Panc1 (cell line): ENCODE measurements at regions not wholly inside any gene's neighbourhood (a gene's known extent, or its start where the extent isn't known, plus 50 kb on each side); places are given as distances from the start of the nearest gene placed in this dataset.

Experiments used
- ATAC-seq: fragments of 200-7000 bp; cut with Tn5 transposase; 2 replicates; pipeline ENCODE4 v1.9.1; 2020; ENCODE audit warnings: mild to moderate bottlenecking, moderate library complexity
- BruUV-seq: library from RNA; stranded (reverse); fragments of 400-500 nt; replicated peaks from 2 replicates; lab custom pipeline; 2021; lab: Mats Ljungman, UMichigan
- CTCF ChIA-PET: fragments of 300-600 bp; sonication (Branson Sonifier 250); formaldehyde crosslinking; loops from one replicate; lab custom pipeline; 2022; ENCODE audit warnings: antibody characterized with exemption; lab: Charles Lee
- POLR2A ChIA-PET: fragments of 300-600 bp; sonication (Branson Sonifier 250); formaldehyde crosslinking; loops from one replicate; lab custom pipeline; 2022; ENCODE audit warnings: antibody characterized with exemption; lab: Charles Lee
- DNase-seq: peaks from one replicate; pipeline ENCODE4 v3.0.0-alpha.2; 2010; ENCODE audit warnings: low read depth, low spot score
- H3K27ac ChIP-seq: 2 replicates; pipeline ENCODE4 v1.5.1; 2011; ENCODE audit warnings: mild to moderate bottlenecking, low read length, inconsistent platforms
- H3K27me3 ChIP-seq: fragments of 200-500 bp; sonication (Bioruptor generic); 2 replicates; pipeline ENCODE4 v1.6.0; 2014; ENCODE audit warnings: low read length, inconsistent platforms; ENCODE audit not compliant: control insufficient read depth, insufficient read depth
- H3K36me3 ChIP-seq: fragments of 200-500 bp; sonication (Bioruptor generic); 2 replicates; pipeline ENCODE4 v1.5.1; 2014; ENCODE audit warnings: inconsistent platforms, mild to moderate bottlenecking, low read length, moderate library complexity; ENCODE audit not compliant: control insufficient read depth, insufficient read depth
- H3K4me1 ChIP-seq: 2 replicates; pipeline ENCODE4 v1.5.1; 2011; ENCODE audit warnings: inconsistent platforms, mild to moderate bottlenecking, low read length, moderate library complexity; ENCODE audit not compliant: control insufficient read depth, insufficient read depth
- H3K4me3 ChIP-seq, 2 experiments: 2 replicates each; pipeline ENCODE4 v1.5.1; 2011 to 2012; ENCODE audit warnings: low read depth in 2 of 2, low read length in 2 of 2, mild to moderate bottlenecking in 2 of 2, inconsistent platforms in 1 of 2, moderate library complexity in 1 of 2
- H3K9me3 ChIP-seq: fragments of 200-500 bp; sonication (Bioruptor generic); 2 replicates; pipeline ENCODE4 v1.5.1; 2014; ENCODE audit warnings: low read depth, mild to moderate bottlenecking, inconsistent platforms, low read length, moderate library complexity; ENCODE audit not compliant: control insufficient read depth, insufficient read depth
- CTCF ChIP-seq: fragments of 450-650 bp; IDR thresholded peaks from 2 replicates; pipeline ENCODE4 v1.5.1; 2017; ENCODE audit warnings: mild to moderate bottlenecking
- POLR2AphosphoS5 ChIP-seq: IDR thresholded peaks from 2 replicates; pipeline ENCODE4 v1.6.1; 2012; ENCODE audit warnings: mild to moderate bottlenecking, low read depth, low read length, moderate library complexity
- REST ChIP-seq, 2 experiments: IDR thresholded peaks; 2 replicates each; pipeline ENCODE4 v1.6.1; 2011 to 2012; ENCODE audit warnings: low read depth in 2 of 2, control low read depth in 1 of 2, low read length in 1 of 2, mild to moderate bottlenecking in 1 of 2, moderate library complexity in 1 of 2; ENCODE audit not compliant: insufficient read depth in 1 of 2
- SIN3A ChIP-seq: IDR thresholded peaks from 2 replicates; pipeline ENCODE4 v1.6.1; 2012; ENCODE audit warnings: low read depth, mild to moderate bottlenecking, low read length, moderate library complexity, borderline replicate concordance; ENCODE audit not compliant: insufficient read depth
- TCF7L2 ChIP-seq: IDR thresholded peaks from 2 replicates; pipeline ENCODE4 v1.6.1; 2011; ENCODE audit warnings: mild to moderate bottlenecking, low read depth, low read length, inconsistent platforms
- in situ Hi-C: cut with HindIII; loops from 2 replicates; pipeline ENCODE4 v1.10.0; 2016; ENCODE audit warnings: low sequenced_read_pairs, low pct_unique_long_range_greater_than_20kb
- intact Hi-C: fragments of 100-400 bp; cut with micrococcal nuclease; formaldehyde crosslinking; loops from one replicate; pipeline ENCODE4 v1.10.0; 2022; ENCODE audit not compliant: unreplicated experiment

GRCh38 chr4:181216501-181216900 is 1026.7 kb upstream of the TENM3 start:
- Histone ChIP-seq H3K4me3 (no peak overlapping the region), H3K27ac (no peak overlapping the region), H3K9me3 (no peaks in the 10 kb centered on the region), H3K4me1 (no peaks in the 10 kb centered on the region), H3K36me3 (no peaks in the 10 kb centered on the region), H3K27me3 (no peaks in the 10 kb centered on the region)
- BruUV-seq: no TSS peak
- in situ Hi-C loops: no loop called here
- ChIA-PET CTCF (no interaction called here), POLR2A (no interaction called here)
- no peak for ATAC-seq
- intact Hi-C loops: no loop called here
- DNase-seq: no peak
- TF ChIP-seq REST (IDR thresholded peaks at IDR 0.05; ENCODE audit: insufficient read depth in 1 of 2, low read depth in 2 of 2, low read length in 1 of 2): no peak
- TF ChIP-seq CTCF: no peak
- TF ChIP-seq SIN3A: no peak
- TF ChIP-seq TCF7L2: no peak
- TF ChIP-seq POLR2AphosphoS5: no peak

GRCh38 chr4:181219783-181220416 is 1023.3 kb upstream of the TENM3 start:
- no peaks in the 10 kb centered on the region for H3K36me3 ChIP-seq
- H3K9me3 ChIP-seq: no peaks in the 10 kb centered on the region
- H3K4me3 ChIP-seq: no peak overlapping the region
- ChIA-PET CTCF (no interaction called here), POLR2A (no interaction called here)
- H3K27ac ChIP-seq: no peak overlapping the region
- in situ Hi-C loops: no loop called here
- TF ChIP-seq SIN3A: no peak
- ATAC-seq (no peak), DNase-seq (no peak)
- no peaks in the 10 kb centered on the region for H3K27me3 ChIP-seq
- BruUV-seq: no TSS peak
- no peaks in the 10 kb centered on the region for H3K4me1 ChIP-seq
- intact Hi-C loops: no loop called here

- ATAC-seq: no peak
- no peak overlapping the region for H3K4me3 ChIP-seq
- ChIA-PET CTCF (no interaction called here), POLR2A (no interaction called here)
- H3K36me3 ChIP-seq: no peaks in the 10 kb centered on the region
- H3K4me1 ChIP-seq: no peaks in the 10 kb centered on the region
- intact Hi-C loops: no loop called here
- in situ Hi-C loops: no loop called here
- TF ChIP-seq REST (IDR thresholded peaks at IDR 0.05; ENCODE audit: insufficient read depth in 1 of 2, low read depth in 2 of 2, low read length in 1 of 2) (no peak), TCF7L2 (no peak), POLR2AphosphoS5 (no peak), SIN3A (no peak), CTCF (no peak)
- H3K27ac ChIP-seq: no peak overlapping the region
- H3K9me3 ChIP-seq: no peaks in the 10 kb centered on the region
- BruUV-seq: no TSS peak
- H3K27me3 ChIP-seq: no peaks in the 10 kb centered on the region
- no peak for DNase-seq
These were observed 1018.4 kb upstream of the TENM3 start for GRCh38 chr4:181224852-181225251.
